SK-N-SH treated with all-trans-retinoic acid at 6 μM for 48 hours (cell line): ENCODE measurements at regions not wholly inside any gene's neighbourhood (a gene's known extent, or its start where the extent isn't known, plus 50 kb on each side); places are given as distances from the start of the nearest gene placed in this dataset.

Experiments used
- ATAC-seq: fragments of 200-7000 bp; cut with Tn5 transposase; 3 replicates; pipeline ENCODE4 v1.9.1; 2020; ENCODE audit warnings: mild to moderate bottlenecking, moderate library complexity
- CREB5 ChIP-seq: fragments of 250-450 bp; sonication (Bioruptor Pico); IDR thresholded peaks from 2 replicates; pipeline ENCODE4 v1.5.1; 2020; ENCODE audit warnings: low read depth, mild to moderate bottlenecking, moderate library complexity
- CSDC2 ChIP-seq: fragments of 250-450 bp; sonication (Bioruptor Pico); IDR thresholded peaks from 2 replicates; pipeline ENCODE4 v1.5.0; 2020; ENCODE audit warnings: mild to moderate bottlenecking, moderate library complexity
- ESRRG ChIP-seq: fragments of 250-450 bp; sonication (Bioruptor Pico); IDR thresholded peaks from 2 replicates; pipeline ENCODE4 v1.6.1; 2021; ENCODE audit warnings: mild to moderate bottlenecking
- GLIS3 ChIP-seq: fragments of 250-450 bp; sonication (Bioruptor Pico); IDR thresholded peaks from 2 replicates; pipeline ENCODE4 v1.5.0; 2020; ENCODE audit warnings: mild to moderate bottlenecking, moderate library complexity
- ISL1 ChIP-seq: fragments of 250-450 bp; sonication (Bioruptor Pico); IDR thresholded peaks from 2 replicates; pipeline ENCODE4 v2.1.2; 2022; ENCODE audit warnings: mild to moderate bottlenecking, moderate library complexity
- OSR1 ChIP-seq: fragments of 250-450 bp; sonication (Bioruptor Pico); IDR thresholded peaks from 2 replicates; pipeline ENCODE4 v1.8.0; 2022; ENCODE audit warnings: moderate library complexity, mild to moderate bottlenecking, inconsistent platforms
- POU6F1 ChIP-seq: fragments of 250-450 bp; sonication (Bioruptor Pico); IDR thresholded peaks from 2 replicates; pipeline ENCODE4 v1.8.0; 2021; ENCODE audit warnings: low read depth, mild to moderate bottlenecking, moderate library complexity, borderline replicate concordance
- PPARA ChIP-seq: fragments of 250-450 bp; sonication (Bioruptor Pico); IDR thresholded peaks from 2 replicates; pipeline ENCODE4 v1.5.0; 2020; ENCODE audit warnings: mild to moderate bottlenecking, borderline replicate concordance
- RARB ChIP-seq: fragments of 250-450 bp; sonication (Bioruptor Pico); IDR thresholded peaks from 2 replicates; pipeline ENCODE4 v1.8.0; 2021; ENCODE audit warnings: mild to moderate bottlenecking, moderate library complexity
- SNAI2 ChIP-seq: fragments of 250-450 bp; sonication (Bioruptor Pico); IDR thresholded peaks from 2 replicates; pipeline ENCODE4 v1.5.0; 2020; ENCODE audit warnings: mild to moderate bottlenecking, moderate library complexity
- TCF4 ChIP-seq: fragments of 250-450 bp; sonication (Bioruptor Pico); IDR thresholded peaks from 2 replicates; pipeline ENCODE4 v1.8.0; 2021; ENCODE audit warnings: mild to moderate bottlenecking, moderate library complexity, borderline replicate concordance
- TOX ChIP-seq: fragments of 250-450 bp; sonication (Bioruptor Pico); IDR thresholded peaks from 2 replicates; pipeline ENCODE4 v1.8.0; 2021; ENCODE audit warnings: mild to moderate bottlenecking, moderate library complexity, borderline replicate concordance
- TSHZ2 ChIP-seq: fragments of 250-450 bp; sonication (Bioruptor Pico); IDR thresholded peaks from 2 replicates; pipeline ENCODE4 v1.5.0; 2020; ENCODE audit warnings: mild to moderate bottlenecking, moderate library complexity
- ZC3H10 ChIP-seq: fragments of 250-450 bp; sonication (Bioruptor Pico); IDR thresholded peaks from 2 replicates; pipeline ENCODE4 v1.5.1; 2021; ENCODE audit warnings: mild to moderate bottlenecking, moderate library complexity
- ZFP3 ChIP-seq: fragments of 250-450 bp; sonication (Bioruptor Pico); IDR thresholded peaks from 2 replicates; pipeline ENCODE4 v1.5.0; 2020; ENCODE audit warnings: mild to moderate bottlenecking, moderate library complexity
- ZFP30 ChIP-seq: fragments of 450-650 bp; formaldehyde crosslinking; IDR thresholded peaks from 2 replicates; pipeline ENCODE4 v1.5.0; 2022; ENCODE audit warnings: mild to moderate bottlenecking, moderate library complexity
- ZNF565 ChIP-seq: fragments of 450-650 bp; formaldehyde crosslinking; conservative IDR thresholded peaks from 2 replicates; pipeline ENCODE4 v1.5.0; 2020; ENCODE audit warnings: low read depth, mild to moderate bottlenecking, moderate library complexity
- ZNF70 ChIP-seq: fragments of 450-650 bp; formaldehyde crosslinking; IDR thresholded peaks from 2 replicates; pipeline ENCODE4 v1.5.0; 2020; ENCODE audit warnings: mild to moderate bottlenecking, moderate library complexity
- ZNF8 ChIP-seq: fragments of 450-650 bp; formaldehyde crosslinking; IDR thresholded peaks from 2 replicates; pipeline ENCODE4 v1.5.0; 2020; ENCODE audit warnings: mild to moderate bottlenecking, moderate library complexity
- TF ChIP-seq, protein P1 (sequence below): fragments of 250-450 bp; sonication (Bioruptor Pico); IDR thresholded peaks from 2 replicates; pipeline ENCODE4 v1.8.0; 2020; ENCODE audit warnings: mild to moderate bottlenecking, moderate library complexity, borderline replicate concordance
- TF ChIP-seq, protein P2 (sequence below): fragments of 250-450 bp; sonication (Bioruptor Pico); IDR thresholded peaks from 2 replicates; pipeline ENCODE4 v1.5.1; 2021; ENCODE audit warnings: mild to moderate bottlenecking, moderate library complexity

DNA sequence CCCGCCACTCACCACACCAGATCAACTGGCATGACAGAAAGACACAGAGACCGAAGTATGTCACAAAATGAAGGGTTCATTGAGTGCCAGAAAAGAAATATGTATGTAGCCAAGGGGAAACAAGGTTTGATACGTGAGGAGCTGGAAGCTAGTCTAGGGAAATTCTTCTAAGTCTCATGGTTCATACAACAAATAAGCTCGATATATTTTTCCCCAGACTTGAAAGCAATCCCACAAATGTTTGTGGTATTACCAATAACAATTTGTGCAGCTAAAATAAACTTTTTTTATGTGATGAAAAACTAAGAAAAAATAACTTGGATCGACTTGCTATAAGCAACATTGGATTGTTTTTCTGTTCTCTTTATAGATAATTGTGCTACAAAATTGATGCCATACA is 777.0 kb downstream of the TSN start (continued):
- TF ChIP-seq ESRRG (CRISPR knock-in tag), result no peak

GRCh38 chr2:122535960-122536505 is 780.6 kb downstream of the TSN start:
- no peak for ATAC-seq
- no peak for TF ChIP-seq OSR1
- no peak for TF ChIP-seq TSHZ2 (CRISPR knock-in tag)
- TF ChIP-seq ISL1, result no peak
- TF ChIP-seq ZNF8 (CRISPR knock-in tag), result no peak

GRCh38 chr2:122539311-122539710 is 783.9 kb downstream of the TSN start:
- ATAC-seq, result no peak
- TF ChIP-seq POU6F1 (CRISPR knock-in tag) (no peak), ZNF8 (CRISPR knock-in tag) (no peak), ESRRG (CRISPR knock-in tag) (no peak), SNAI2 (CRISPR knock-in tag) (no peak), ZC3H10 (CRISPR knock-in tag) (no peak), ISL1 (no peak), RARB (CRISPR knock-in tag) (no peak), ZNF565 (CRISPR knock-in tag) (no peak), TOX (CRISPR knock-in tag) (no peak), ZFP3 (CRISPR knock-in tag) (no peak), CREB5 (CRISPR knock-in tag) (no peak), CSDC2 (CRISPR knock-in tag) (no peak), TCF4 (CRISPR knock-in tag) (no peak), GLIS3 (no peak), ZFP30 (CRISPR knock-in tag) (no peak), ZNF70 (no peak)
- TF ChIP-seq, protein P1, sequence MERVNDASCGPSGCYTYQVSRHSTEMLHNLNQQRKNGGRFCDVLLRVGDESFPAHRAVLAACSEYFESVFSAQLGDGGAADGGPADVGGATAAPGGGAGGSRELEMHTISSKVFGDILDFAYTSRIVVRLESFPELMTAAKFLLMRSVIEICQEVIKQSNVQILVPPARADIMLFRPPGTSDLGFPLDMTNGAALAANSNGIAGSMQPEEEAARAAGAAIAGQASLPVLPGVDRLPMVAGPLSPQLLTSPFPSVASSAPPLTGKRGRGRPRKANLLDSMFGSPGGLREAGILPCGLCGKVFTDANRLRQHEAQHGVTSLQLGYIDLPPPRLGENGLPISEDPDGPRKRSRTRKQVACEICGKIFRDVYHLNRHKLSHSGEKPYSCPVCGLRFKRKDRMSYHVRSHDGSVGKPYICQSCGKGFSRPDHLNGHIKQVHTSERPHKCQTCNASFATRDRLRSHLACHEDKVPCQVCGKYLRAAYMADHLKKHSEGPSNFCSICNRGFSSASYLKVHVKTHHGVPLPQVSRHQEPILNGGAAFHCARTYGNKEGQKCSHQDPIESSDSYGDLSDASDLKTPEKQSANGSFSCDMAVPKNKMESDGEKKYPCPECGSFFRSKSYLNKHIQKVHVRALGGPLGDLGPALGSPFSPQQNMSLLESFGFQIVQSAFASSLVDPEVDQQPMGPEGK, result no peak
- TF ChIP-seq, protein P2, sequence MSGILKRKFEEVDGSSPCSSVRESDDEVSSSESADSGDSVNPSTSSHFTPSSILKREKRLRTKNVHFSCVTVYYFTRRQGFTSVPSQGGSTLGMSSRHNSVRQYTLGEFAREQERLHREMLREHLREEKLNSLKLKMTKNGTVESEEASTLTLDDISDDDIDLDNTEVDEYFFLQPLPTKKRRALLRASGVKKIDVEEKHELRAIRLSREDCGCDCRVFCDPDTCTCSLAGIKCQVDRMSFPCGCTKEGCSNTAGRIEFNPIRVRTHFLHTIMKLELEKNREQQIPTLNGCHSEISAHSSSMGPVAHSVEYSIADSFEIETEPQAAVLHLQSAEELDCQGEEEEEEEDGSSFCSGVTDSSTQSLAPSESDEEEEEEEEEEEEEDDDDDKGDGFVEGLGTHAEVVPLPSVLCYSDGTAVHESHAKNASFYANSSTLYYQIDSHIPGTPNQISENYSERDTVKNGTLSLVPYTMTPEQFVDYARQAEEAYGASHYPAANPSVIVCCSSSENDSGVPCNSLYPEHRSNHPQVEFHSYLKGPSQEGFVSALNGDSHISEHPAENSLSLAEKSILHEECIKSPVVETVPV (CRISPR knock-in tag), result no peak

DNA sequence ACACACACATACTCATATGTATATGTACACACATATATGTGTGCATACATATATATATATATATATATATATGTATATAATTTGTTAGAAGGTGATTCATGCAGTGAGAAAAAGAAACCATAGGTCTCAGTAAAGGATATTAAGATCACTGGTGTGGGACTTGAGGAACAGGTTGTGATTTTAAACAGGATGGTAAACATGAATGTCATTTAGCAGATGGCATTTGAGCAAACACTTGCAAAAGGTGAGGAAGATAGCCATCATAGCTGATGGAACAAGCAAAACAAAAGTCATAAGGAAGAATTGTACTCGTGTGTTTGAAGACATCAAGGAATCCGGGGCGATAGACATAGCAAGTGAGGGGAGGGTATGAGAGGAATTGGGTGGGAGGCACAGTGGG is 784.5 kb downstream of the TSN start:
- TF ChIP-seq, protein P2 (CRISPR knock-in tag), result no peak
- TF ChIP-seq OSR1 (no peak), ZFP30 (CRISPR knock-in tag) (no peak), PPARA (CRISPR knock-in tag) (no peak), TCF4 (CRISPR knock-in tag) (no peak), ESRRG (CRISPR knock-in tag) (no peak), ZNF565 (CRISPR knock-in tag) (no peak)
- ATAC-seq, result no peak
